ENCODE measurements at regions not wholly inside any gene's neighbourhood (a gene's known extent, or its start where the extent isn't known, plus 50 kb on each side); places are given as distances from the start of the nearest gene placed in this dataset.

- Histone ChIP-seq H3K9me3 (no peaks in the 10 kb centered on the region), H3K4me1 (no peaks in the 10 kb centered on the region), H3K27ac (no peak overlapping the region), H3K36me3 (no peaks in the 10 kb centered on the region), H3K4me3 (no peak overlapping the region), H3K27me3 (no peaks in the 10 kb centered on the region)
- in situ Hi-C loops (cut with MboI; ENCODE audit: low sequenced_read_pairs in 4 of 4), result no loop called here
- no peak for ATAC-seq
- intact Hi-C loops (cut with DNase I; ENCODE audit: low total_unique reads), result no loop called here
- no peak for TF ChIP-seq POLR2A (IDR thresholded peaks at IDR 0.05)
- TF ChIP-seq CTCF (IDR thresholded peaks at IDR 0.05 in 4 of 5, conservative IDR thresholded peaks at IDR 0.05 in 1 of 5), result no peak
- DNase-seq, result no peak
Measured at GRCh38 chr4:126753592-126753991, 879.2 kb upstream of the INTU start.

GRCh38 chr4:126755506-126755905 is 877.3 kb upstream of the INTU start:
- in situ Hi-C loops (cut with MboI; ENCODE audit: low sequenced_read_pairs in 4 of 4), result no loop called here
- intact Hi-C loops (cut with DNase I; ENCODE audit: low total_unique reads), result no loop called here
- TF ChIP-seq POLR2A (IDR thresholded peaks at IDR 0.05) (no peak), CTCF (IDR thresholded peaks at IDR 0.05 in 4 of 5, conservative IDR thresholded peaks at IDR 0.05 in 1 of 5) (no peak)
- Histone ChIP-seq H3K4me1 (no peaks in the 10 kb centered on the region), H3K4me3 (no peak overlapping the region), H3K27me3 (no peaks in the 10 kb centered on the region), H3K36me3 (no peaks in the 10 kb centered on the region), H3K9me3 (no peaks in the 10 kb centered on the region), H3K27ac (no peak overlapping the region)
- DNase-seq (no peak), ATAC-seq (no peak)

- Histone ChIP-seq H3K27me3 (no peaks in the 10 kb centered on the region), H3K4me3 (no peak overlapping the region), H3K36me3 (no peaks in the 10 kb centered on the region), H3K4me1 (no peaks in the 10 kb centered on the region), H3K27ac (no peak overlapping the region), H3K9me3 (no peaks in the 10 kb centered on the region)
- TF ChIP-seq POLR2A (IDR thresholded peaks at IDR 0.05), result no peak
- no peak for TF ChIP-seq CTCF (IDR thresholded peaks at IDR 0.05 in 4 of 5, conservative IDR thresholded peaks at IDR 0.05 in 1 of 5)
- DNase-seq (no peak), ATAC-seq (no peak)
- intact Hi-C loops (cut with DNase I; ENCODE audit: low total_unique reads), result no loop called here
- in situ Hi-C loops (cut with MboI; ENCODE audit: low sequenced_read_pairs in 4 of 4), result no loop called here
Measured at GRCh38 chr4:126756050-126756829, 876.5 kb upstream of the INTU start.

DNA sequence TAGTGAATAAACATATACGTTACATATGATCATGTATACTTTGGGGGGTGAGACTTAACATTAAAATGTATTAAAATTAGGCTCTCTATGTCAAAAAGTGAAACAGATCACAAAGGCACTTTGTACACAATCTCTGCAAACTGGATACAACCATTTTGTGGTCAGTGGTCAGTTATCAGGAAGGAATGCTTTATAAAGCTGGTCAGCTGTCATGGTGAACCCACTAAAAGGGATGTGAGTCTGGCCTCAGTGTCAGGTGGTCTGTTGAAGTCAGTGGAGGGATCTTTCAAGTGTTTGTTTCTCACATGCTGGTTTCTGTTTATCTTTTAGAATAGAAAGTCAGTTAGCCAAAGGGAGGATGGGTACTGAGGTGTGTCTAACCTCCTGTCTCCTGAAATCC is 875.5 kb upstream of the INTU start:
- DNase-seq (no peak), ATAC-seq (no peak)
- H3K36me3 ChIP-seq, result no peaks in the 10 kb centered on the region
- no peak overlapping the region for H3K27ac ChIP-seq
- H3K4me1 ChIP-seq, result no peaks in the 10 kb centered on the region
- intact Hi-C loops (cut with DNase I; ENCODE audit: low total_unique reads), result no loop called here
- TF ChIP-seq POLR2A (IDR thresholded peaks at IDR 0.05) (no peak), CTCF (IDR thresholded peaks at IDR 0.05 in 4 of 5, conservative IDR thresholded peaks at IDR 0.05 in 1 of 5) (no peak)
- no peak overlapping the region for H3K4me3 ChIP-seq
- in situ Hi-C loops (cut with MboI; ENCODE audit: low sequenced_read_pairs in 4 of 4), result no loop called here
- no peaks in the 10 kb centered on the region for H3K27me3 ChIP-seq
- no peaks in the 10 kb centered on the region for H3K9me3 ChIP-seq

DNA sequence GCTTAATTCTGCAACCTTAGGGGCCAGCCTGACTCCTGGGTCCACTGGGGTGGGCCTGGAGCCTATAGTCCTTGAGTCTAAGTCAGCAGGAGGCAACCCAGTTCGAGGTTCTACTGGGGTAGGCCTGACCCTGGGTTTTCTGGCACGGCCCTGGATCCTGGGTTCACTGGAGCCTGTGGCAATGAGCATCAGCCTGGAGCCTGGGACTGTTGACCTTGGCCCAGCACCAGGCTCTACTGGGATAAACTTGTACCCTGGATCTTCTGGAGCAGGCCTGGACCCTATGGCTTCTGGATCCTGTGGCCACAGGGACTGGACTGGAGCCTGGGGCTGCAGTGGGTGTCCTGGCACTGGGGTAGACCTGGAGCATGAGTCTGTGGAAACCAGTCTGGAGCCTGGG is 874.3 kb upstream of the INTU start:
- in situ Hi-C loops (cut with MboI; ENCODE audit: low sequenced_read_pairs in 4 of 4) (no loop called here), intact Hi-C loops (cut with DNase I; ENCODE audit: low total_unique reads) (no loop called here)
- Histone ChIP-seq H3K27me3 (no peaks in the 10 kb centered on the region), H3K27ac (no peak overlapping the region), H3K4me3 (no peak overlapping the region), H3K9me3 (no peaks in the 10 kb centered on the region), H3K4me1 (no peaks in the 10 kb centered on the region), H3K36me3 (no peaks in the 10 kb centered on the region)
- TF ChIP-seq POLR2A (IDR thresholded peaks at IDR 0.05), result no peak
- no peak for TF ChIP-seq CTCF (IDR thresholded peaks at IDR 0.05 in 4 of 5, conservative IDR thresholded peaks at IDR 0.05 in 1 of 5)
- DNase-seq, result no peak
- ATAC-seq, result no peak
